Activated CD4-positive, CD25-positive, alpha-beta regulatory T cell (primary cell): ENCODE measurements at regions not wholly inside any gene's neighbourhood (a gene's known extent, or its start where the extent isn't known, plus 50 kb on each side); places are given as distances from the start of the nearest gene placed in this dataset.

ENCODE experiments used
- DNase-seq, 4 experiments: peaks; one replicate each; lab custom pipeline; 2025; lab: John Stamatoyannopoulos, UW

DNA sequence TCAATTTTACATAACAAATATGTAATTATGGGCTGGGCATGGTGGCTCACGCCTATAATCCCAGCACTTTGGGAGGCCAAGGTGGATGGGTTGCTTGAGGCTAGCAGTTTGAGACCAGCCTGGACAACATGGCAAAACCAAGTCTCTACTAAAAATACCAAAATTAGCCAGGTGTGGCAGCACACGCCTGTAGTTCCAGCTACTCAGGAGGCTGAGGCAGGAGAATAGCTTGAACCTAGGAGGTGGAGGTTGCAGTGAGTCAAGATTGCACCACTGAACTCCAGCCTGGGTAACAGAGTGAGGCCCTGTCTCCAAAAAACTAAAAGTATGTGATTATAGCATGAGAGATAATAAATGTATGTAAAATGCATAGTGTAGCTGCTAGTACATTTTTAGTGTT lies 229.0 kb downstream of the PPARGC1A start:
- DNase-seq = no peak

DNA sequence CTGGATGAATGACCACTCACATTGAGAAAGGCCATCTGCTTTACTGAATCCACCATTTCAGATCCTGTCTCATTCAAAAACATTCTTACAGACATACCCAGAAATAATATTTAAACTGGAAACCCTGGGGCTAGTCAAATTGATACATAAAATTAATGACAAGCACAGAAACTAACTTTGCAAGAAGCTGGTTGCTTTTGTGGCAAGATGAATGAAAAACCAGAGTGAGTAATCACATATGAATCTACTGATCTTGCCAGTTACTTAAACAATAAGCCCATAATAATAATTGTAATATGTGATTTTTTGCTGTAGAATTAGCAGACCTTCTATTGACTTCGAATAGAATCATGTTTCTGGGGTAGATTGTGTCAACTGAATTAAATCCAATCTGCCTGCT lies 235.1 kb downstream of the PPARGC1A start:
- no peak for DNase-seq

DNA sequence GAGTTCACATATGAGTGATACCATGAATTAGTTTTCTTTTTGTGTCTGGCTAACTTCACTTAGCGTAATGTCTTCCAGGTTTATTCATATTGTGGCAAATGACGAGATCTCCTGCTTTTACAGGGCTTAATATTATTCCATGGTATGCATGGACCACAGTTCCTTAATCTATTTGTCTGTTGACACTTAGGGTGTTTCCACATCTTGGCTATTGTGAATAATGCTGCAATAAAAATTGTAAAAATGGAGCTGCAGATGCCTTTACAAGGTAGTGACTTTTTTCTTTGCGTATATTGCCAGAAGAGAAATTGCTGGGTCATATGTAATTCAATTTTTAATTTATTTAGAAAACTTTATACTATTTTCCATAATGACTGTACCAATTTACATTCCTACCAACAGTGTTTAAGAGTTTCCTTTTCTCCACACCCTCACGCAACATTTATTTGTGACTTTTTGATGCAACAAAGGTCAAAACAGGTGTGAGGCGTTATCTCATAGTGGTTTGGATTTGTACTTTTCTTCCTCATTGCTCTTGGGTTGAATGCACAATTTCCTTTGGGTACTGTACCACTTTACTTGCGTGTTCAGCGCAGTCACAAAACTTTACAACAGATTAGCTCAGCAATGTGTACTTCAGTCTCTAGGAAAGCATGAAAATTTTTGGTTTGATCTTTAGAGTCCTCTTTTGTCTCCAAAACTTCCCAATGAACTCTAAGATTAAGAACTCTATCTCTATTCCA lies 240.8 kb downstream of the PPARGC1A start:
- DNase-seq = no peak

DNA sequence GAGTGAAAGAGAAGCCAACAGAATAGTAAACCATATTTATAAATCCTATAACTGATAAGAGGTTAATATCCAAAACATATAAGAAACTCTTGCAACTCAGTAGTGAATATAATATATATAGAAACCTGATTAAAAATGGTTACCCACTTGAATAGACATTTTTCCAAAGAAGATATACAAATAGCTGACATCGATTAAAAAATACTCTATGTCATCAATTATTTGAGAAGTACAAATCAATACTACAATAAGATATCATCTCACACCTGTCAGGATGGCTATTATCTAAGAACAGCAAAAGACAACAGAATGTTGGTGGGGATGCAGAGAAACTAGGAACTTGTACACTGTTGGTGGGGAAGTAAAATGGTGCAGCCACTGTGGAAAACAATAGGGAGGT lies 254.4 kb downstream of the PPARGC1A start:
- no peak for DNase-seq

DNA sequence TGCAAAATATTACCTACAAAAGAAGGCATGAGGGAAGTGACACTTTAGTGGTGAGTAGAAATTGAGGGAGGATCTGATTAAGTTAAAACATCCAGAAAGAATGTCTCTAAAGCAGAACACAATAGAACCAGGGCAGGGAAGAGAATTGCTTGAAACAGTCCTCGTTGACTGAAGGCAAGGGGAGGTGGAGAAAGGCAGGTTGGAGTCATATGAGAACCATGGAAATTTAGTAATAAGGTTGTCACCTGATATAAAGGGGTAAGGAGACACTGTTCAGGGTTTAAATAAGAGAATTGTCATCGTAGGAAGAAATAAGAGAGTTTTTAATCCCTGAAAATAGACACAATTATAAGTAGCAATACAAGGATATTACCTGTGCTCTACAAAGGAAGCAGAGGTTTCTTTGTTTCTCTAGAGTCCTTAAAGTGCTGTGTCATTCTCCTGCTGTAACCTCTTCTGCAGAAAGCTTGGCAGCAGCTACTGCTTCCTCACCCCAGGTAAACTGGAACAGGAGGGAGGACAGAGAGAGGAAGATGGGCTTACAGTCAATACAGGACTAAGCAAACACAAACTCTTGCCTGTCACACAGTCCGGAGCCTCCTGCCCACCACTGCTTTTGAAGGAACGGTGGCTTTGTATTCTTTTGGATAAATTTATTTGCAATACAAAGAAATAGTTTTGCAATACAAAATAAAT lies 258.4 kb downstream of the PPARGC1A start:
- no peak for DNase-seq

DNA sequence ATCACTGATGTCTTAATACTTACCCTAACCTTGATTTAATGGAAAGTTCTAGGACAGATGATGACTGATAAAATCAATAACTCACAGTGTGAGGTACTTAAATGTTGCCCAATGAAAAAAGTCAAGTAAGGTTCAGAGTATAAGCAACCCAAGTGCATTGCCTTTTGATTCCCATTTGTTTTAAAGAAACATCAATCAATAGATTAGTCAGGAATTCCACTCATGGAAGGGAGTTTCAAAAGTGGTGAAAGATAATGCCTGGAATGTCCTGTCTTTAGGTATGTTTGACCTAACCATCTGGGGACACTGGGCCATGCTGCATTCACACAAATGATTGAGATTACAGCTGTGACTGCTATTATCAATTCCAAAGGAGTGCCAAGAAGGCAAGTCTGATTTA lies 259.7 kb downstream of the PPARGC1A start:
- no peak for DNase-seq

DNA sequence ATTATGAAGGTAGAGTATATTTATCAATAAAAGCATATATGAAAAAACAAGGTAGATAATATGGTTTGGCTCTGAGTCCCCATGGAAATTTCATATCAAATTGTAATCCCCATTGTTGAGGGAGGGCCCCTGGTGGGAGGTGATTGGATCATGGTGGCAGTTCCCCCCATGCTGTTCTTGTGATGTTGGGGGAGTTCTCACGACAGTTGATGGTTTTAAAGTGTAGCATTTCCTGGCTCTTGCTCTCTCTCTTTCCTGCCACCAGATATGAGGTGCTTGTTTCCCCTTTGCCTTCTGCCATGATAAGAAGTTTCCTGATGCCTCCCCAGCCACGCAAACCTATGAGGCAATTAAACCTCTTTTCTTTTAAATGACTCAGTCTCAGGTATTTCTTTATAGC lies 260.4 kb downstream of the PPARGC1A start:
- DNase-seq = no peak

DNA sequence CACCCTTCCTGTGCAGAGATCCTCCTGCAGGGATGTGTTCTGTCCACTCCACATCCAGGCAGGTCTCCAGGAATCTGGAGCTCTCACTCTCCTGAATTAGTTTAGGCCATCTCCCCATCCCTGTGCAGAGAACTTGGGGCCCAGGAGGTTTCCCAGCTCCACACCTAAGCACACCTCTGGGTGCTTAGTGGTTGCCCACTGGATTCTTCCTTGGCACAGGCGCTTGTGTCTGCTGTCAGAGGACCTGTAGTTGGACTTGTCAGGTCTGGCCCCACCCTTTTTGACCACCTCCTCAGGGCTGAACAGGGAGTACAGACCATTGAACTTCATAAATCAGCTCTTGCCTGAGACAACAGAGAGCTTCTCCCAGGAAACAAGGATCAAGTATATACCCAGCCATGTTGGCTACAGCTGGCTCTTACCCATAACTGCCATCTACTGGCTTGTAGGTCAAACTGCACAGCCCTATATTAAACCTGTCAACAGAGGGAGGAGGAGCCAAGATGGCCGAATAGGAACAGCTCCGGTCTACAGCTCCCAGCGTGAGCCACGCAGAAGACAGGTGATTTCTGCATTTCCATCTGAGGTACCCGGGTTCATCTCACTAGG lies 275.5 kb downstream of the PPARGC1A start:
- DNase-seq = no peak

DNA sequence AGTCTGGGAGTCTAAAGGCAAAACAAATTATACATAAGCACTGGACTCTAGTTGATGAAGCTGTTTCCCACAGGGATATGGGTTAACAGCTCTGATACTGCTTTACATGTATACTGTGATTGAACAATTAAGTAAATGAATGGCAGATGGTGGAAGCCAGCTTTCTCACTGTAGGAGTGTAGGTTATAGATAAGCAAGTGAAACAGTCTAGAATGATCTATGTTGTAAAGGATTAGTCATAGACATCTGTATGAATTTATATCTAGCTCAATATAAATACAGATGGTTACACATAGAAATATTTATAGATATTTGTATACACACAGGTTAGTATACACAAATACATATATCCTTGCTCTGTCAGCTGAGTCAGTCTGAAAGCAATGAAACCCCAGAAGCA lies 276.1 kb downstream of the PPARGC1A start:
- DNase-seq = no peak

DNA sequence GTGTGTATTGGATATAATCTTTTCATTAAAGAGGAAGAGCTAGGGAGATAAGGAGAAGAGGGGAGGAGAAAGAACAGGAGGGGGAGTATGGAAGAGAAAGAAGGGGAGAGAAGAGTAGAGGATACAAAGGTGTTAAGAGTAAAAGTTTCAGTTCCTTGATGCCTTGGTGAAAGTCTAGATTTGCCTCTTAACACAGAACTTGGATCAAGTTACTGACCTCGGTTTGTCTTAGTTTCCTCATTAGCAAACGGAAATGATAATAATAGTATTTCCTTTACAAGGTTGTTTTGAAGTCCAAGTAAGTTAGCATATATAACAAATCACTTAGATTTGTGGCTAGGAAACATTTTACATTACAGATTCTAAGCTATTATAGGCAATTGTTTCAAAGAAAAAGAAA lies 287.1 kb downstream of the PPARGC1A start:
- DNase-seq = no peak

DNA sequence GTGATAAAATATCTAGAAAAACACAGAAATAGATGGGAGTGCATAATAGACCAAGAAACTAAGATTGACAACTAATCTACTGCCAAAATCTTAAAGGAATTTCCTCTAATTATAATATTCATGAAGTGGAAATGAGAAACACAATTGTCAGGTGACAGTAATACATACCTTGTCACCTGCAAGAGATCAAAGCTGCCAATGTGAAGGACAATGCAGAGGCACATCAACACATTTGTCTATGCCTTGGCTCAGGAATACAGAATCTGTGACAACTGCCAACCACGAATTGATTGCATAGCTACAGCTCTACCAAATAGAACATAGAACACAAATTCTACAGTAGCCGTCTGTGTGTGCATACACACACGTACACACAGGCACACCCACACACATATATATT lies 295.7 kb downstream of the PPARGC1A start:
- no peak for DNase-seq

DNA sequence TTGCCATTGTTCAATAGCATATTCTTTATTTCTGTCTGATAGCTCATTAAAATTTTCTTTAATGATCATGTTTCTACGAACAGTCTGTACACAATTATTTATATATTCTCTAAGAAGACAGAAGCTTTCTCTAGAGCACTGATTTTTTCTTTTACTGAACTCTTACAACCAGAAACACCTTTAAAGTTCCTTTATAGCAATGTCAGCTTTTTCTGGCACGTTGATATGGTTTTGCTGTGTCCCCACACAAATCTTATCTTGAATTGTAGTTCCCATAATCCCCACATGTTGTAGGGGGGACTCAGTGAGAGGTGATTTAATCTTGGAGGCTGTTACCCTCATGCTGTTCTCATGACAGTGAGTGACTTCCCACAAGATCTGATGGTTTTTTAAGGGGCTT lies 299.4 kb downstream of the PPARGC1A start:
- no peak for DNase-seq

DNA sequence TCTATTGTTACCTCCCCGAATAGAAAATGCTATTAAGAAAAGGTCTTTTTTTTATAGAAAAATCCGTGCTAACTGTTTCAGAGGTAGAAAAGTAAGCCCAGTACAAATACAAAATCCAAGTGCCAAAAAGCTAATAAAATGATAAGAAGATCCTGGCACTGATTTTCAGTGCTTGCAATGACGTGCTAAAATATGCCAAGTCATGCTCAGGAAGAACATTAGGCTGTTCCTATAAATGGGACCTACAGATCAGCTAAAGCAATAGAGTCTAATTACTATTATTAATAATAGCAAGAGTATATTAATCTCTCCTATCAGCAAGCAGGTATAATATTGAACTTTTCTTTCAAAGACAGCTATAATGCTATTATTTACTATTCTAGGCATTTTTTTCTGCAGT lies 305.8 kb downstream of the PPARGC1A start:
- DNase-seq = no peak

DNA sequence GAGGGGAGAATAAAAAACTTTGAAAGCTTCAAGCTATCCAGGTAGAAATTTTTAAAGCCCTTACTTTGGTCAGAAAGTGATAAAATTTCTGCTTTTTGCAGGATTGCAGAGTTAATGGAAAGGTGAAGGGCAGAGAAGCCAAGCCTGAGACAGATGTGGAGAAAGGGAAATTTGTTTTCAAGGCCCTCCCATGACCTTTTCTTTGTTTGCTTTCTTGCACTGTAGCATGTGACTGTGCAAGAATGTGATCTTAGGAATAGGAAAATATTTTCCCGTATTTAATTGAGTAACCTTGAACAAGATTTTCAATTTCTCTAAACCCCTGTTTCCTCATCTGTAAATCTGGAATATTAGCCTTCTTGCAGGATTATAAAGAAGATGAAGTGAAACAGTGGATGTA lies 307.2 kb downstream of the PPARGC1A start:
- DNase-seq = no peak

DNA sequence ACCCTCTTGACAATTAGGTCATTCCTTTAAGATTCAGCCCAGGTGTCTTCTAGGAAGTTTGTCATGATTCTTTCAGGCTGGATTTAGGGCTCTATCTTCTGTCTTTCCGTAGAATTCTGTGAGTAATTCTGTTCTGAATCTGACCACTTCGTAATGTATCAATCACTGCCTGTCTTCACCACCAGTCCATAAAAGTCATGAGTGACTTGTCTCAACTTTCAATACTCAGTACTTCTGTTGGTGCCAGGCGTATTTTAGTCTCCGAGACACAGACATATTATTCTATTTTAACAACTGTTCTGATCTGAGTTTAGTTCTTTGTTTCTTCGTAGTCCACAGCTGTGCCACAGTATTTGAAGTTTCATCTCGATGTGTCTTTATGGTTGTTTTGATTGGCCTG lies 310.7 kb downstream of the PPARGC1A start:
- no peak for DNase-seq

DNA sequence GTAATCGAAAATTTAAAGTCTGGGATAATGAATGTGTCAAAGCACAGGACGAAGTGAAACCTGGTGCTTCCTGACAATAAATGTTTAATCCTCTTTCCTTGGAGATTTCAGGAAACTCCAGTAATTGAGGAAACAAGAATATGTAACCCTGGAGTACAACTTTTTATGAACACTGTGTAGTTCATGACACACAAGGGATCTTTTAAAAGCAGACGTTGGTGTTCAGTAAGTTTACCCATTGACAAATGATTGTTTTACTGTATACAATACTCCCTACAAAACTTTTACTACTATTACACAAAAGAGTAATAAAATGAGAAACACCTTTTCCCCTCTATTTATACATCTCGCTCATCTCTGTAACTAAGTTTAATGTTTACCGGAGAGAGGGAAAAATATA lies 312.4 kb downstream of the PPARGC1A start:
- no peak for DNase-seq

DNA sequence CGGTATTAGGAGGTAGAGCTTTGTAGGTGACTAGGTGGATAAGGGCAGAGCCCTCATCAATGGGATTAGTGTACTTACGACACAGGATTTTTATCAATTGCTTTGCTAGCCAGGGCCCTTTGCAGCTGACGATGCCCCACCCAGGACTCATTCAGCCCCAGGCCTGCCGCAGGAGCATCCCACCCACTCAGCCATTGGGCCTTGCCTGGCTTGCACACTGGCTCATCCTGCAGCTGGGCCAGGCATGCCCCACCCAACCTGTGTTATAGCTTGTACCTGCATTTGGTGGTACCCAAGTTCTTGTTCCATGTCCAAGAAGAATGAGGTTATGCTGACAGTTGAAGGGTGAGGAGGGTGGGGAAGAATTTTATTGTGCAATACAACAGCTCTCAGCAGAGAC lies 317.5 kb downstream of the PPARGC1A start:
- DNase-seq = no peak

DNA sequence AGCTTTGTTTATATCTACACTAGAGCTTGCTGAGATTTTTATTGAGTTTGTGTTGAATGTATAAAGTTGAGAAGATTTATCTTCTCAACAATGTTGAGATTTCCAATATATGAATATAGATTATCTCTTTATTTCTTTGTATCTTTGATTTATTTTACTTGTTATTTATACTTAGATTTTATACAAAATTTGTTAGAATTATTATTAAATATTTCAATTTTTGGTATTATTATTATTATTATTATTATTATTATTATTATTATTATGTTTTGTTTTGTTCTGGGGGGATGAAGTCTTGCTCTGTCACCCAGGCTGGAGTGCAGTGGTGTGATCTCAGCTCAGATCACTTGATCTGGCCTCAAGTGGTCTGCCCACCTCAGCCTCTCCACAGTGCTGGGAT lies 322.5 kb downstream of the PPARGC1A start:
- DNase-seq = no peak

DNA sequence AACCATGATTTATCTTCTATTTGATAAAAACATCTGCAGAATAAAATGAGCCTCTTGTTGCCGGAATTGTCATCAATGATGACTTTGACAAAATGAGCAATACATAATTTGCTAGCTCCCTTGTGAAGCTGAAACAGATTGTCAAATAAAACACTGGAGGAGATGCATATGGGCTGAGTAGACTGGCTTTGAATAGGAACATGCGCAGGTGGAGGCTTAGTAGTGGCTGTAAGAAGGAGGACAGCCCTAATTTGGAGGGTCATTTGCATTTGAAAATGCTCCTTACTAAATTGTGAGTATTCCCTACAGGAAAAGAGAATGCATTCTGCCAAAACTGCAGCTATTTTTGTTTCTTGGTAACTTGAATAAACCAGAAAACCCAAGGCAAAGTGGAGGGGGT lies 329.1 kb downstream of the PPARGC1A start:
- no peak for DNase-seq

DNA sequence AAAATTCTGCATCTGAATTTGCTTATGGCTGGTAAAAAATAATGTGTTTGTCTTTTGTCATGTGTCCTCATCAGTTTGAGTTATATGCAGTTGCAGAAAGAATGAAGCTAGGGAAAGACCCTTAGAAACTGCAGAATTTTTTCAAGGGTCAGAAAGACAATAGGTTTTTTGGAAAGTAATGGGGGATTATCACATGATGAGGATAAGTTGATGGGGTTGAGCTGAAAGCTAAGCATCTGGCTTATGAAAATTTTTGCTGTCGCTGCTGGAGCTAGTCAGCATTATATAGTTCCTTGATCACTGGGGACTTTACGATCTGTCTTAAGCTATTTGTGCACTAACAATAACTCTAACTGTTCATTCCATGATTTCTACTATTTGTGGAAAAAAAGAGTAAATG lies 331.7 kb downstream of the PPARGC1A start:
- no peak for DNase-seq

DNA sequence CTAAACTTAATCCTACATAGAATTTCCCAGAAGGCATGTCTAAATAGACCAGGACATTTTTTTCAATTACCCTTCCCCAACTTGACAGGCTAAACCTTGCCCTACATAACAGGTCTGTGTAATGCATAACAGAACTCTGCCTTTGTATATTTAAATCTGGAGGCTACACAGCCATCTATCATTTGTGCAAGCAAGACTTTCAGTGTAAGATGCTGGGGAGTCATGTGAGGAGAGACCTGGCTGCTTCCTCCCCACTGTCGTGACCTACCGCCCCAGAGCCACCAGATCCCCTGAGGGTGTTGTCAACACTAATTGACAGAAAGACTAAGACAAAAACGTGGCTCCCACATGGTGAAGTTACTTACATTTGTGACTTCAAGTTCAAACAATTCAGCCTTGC lies 342.2 kb downstream of the PPARGC1A start:
- no peak for DNase-seq

DNA sequence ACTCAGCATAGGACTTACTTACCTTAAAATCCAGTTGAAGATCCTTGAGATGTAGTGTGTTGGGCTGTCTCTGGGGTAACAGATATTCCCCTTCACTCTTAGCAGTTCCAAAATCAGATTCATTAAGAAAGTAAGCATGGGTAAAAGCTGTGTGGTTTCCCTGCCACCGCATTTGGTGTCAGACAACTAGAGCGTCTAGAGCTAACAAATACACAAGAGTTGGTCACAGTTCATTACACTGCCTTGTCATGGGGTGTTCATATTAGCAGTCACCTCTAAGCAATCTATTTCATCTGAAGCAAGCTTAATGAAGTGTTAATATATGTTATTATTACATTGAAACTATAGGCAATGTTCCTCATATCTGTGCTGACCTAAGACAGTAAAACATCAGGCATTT lies 342.8 kb downstream of the PPARGC1A start:
- DNase-seq = no peak

DNA sequence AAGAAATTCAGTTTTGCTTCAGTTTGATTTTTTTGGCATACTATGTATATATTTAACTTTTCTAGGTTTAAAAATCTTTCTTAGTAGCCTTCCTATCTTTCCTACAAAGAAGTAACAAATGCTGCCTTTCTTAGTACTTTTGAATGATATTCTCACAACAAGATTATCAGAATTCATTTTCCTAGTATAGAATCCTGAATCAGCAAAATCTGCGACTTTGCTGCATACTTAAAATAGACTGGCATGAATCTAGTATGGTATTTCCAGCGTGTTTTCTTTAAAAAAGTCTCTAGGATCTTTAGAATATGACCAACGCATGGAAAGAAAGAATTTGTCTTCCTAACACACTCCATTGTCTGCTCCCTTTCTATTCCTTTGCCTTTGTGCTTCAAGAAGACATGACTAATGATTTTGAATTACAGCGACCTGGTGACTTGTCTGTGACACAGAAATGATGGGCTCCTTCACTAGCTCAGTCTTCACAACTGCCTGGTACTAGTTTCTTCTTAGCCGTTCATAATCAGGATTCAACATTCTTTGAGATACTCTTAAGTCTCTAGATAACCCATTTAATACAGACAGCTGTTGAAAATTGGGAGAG lies 349.8 kb downstream of the PPARGC1A start:
- DNase-seq = no peak
